Astrocyte of the cerebellum (primary cell): ENCODE measurements at regions not wholly inside any gene's neighbourhood (a gene's known extent, or its start where the extent isn't known, plus 50 kb on each side); places are given as distances from the start of the nearest gene placed in this dataset.

Experiments used
- DNase-seq: peaks from one replicate; pipeline ENCODE4 v3.0.0-alpha.2; 2011; ENCODE audit warnings: low read depth
- H3K4me3 ChIP-seq: 2 replicates; pipeline ENCODE4 v1.5.1; 2011; ENCODE audit warnings: mild to moderate bottlenecking, low read depth, low read length, moderate library complexity
- in situ Hi-C: cut with HindIII; loops from 2 replicates; pipeline ENCODE4 v1.10.0; 2017; ENCODE audit warnings: low sequenced_read_pairs
- TF ChIP-seq, protein P1 (sequence below): IDR thresholded peaks from 2 replicates; pipeline ENCODE4 v1.5.1; 2012; ENCODE audit warnings: low read length, low read depth, moderate library complexity, mild to moderate bottlenecking; ENCODE audit errors: missing control alignments

DNA sequence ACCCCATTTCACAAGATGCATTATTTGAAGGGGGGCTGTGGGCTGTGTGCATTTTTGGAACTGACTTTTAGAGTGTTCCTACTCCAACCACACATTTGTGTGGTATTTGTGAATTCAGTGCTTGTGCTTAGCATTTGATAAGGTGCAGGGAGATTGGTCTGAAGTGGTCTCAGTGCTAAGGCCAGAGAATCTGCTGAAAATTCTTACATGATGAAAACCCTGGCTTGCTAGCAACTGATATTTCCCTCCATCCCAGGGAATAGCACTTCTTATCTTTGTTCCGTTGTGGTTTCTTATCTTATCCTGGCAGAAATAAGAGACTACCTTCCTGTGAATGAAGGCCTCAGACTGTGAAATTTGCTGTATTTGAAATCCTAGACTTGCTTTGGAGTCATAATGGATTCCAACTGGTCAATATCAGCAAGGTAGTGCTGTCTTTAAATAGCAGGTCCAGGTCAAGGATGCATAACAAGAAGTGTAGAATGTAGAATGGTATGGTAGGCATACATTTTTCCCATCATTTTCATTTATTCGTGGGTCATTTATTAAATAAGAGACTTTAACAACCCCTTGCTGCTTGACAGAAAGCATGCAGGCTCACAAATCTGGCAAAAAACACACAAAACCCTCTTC is 986.9 kb downstream of the REEP3 start:
- TF ChIP-seq, protein P1, sequence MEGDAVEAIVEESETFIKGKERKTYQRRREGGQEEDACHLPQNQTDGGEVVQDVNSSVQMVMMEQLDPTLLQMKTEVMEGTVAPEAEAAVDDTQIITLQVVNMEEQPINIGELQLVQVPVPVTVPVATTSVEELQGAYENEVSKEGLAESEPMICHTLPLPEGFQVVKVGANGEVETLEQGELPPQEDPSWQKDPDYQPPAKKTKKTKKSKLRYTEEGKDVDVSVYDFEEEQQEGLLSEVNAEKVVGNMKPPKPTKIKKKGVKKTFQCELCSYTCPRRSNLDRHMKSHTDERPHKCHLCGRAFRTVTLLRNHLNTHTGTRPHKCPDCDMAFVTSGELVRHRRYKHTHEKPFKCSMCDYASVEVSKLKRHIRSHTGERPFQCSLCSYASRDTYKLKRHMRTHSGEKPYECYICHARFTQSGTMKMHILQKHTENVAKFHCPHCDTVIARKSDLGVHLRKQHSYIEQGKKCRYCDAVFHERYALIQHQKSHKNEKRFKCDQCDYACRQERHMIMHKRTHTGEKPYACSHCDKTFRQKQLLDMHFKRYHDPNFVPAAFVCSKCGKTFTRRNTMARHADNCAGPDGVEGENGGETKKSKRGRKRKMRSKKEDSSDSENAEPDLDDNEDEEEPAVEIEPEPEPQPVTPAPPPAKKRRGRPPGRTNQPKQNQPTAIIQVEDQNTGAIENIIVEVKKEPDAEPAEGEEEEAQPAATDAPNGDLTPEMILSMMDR, result no peak
- no peak for DNase-seq
- in situ Hi-C loops, result no loop called here
- no peak overlapping the region for H3K4me3 ChIP-seq

DNA sequence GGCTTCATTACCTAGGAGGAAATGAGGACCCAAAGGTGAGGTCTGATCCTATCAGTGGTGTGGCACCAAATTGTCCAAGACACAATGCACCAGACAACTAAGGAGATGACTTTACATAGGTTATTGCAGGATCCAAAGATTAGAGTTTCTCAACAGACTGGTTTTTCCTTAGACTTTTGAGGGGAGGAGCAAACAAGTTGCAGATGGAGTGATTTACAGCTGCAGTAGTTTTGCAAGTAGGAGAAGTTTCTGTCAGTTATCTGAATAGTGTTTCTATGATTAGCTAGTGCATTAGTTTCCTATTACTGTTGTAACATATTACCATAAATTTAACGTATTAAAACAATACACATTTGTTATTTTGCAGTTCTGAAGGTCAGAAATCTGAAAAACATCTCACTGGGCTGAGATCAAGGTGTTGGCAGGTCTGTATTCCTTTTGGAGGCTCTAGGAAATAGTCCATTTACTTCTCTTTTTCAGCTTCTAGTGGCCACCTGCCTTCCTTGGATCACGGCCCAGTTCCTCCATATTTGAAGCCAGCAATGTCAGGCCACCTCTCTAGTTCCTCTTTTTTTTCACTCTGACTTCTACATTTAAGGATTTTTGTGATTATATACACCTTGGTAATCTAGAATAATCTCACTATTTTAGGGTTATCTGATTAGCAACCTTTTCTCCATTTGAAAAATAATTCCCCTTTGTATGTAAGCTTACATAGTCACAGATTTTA is 994.9 kb downstream of the REEP3 start:
- in situ Hi-C loops, result no loop called here
- TF ChIP-seq, protein P1, result no peak
- no peak for DNase-seq
- H3K4me3 ChIP-seq, result no peak overlapping the region

DNA sequence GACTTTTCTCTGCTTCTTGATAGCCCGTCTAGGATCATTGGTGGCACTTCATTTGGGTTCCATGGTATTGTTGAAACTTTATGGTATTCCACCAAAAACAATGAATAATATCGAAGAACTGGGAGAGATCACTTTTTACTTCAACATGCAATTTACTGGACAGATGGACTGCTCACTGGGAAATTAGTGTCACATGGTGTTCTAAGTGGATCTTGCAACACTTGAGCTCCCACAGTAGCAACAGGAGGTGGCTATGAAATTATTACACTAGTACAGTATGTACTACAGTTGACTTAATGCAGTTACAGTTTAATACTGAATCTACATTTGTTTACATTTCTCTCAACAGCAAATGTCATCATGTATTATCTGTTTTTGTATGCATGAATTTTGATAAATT is 997.3 kb downstream of the REEP3 start:
- H3K4me3 ChIP-seq, result no peak overlapping the region
- DNase-seq, result no peak
- in situ Hi-C loops, result no loop called here
- TF ChIP-seq, protein P1, result no peak

DNA sequence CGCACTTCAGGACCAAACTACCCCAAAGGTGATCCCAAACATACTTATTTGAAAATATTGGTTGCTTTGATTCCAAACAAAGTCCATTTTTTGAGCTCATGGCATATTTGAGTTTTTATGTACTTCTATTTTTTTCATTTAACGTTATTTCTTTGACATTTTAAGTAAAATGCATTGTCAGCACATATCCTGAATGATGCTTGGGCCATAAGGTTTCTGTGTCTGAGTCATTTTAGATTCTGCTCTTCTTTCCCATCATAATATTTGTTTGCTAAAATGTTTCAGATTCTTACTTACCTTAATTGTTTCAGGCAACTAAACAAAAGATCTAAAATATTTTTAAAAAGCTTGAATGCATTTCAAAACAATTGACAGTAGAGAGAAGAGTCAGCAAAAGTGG is 998.2 kb downstream of the REEP3 start:
- DNase-seq, result no peak
- H3K4me3 ChIP-seq, result no peak overlapping the region
- in situ Hi-C loops, result no loop called here
- TF ChIP-seq, protein P1, result no peak

DNA sequence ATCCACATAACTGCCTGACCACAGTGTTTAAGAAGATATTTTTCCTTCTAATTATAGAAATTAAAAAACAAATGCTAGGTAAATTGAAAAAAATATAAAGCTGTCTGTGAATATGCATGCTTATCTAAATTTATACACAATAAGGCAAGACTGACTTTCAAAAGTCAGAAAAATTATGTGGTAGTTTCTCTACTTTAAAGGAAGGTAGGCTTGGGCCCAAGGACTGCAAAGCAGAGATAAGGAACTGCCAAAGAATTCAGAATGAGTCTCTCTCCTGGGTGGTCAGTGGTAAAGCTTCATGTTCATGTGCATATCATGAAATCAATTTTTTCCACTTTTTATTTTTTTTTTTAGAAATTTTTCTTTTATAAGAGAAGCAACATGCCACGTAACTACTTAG is 998.6 kb downstream of the REEP3 start:
- H3K4me3 ChIP-seq, result no peak overlapping the region
- in situ Hi-C loops, result no loop called here
- no peak for DNase-seq
- TF ChIP-seq, protein P1, result no peak

DNA sequence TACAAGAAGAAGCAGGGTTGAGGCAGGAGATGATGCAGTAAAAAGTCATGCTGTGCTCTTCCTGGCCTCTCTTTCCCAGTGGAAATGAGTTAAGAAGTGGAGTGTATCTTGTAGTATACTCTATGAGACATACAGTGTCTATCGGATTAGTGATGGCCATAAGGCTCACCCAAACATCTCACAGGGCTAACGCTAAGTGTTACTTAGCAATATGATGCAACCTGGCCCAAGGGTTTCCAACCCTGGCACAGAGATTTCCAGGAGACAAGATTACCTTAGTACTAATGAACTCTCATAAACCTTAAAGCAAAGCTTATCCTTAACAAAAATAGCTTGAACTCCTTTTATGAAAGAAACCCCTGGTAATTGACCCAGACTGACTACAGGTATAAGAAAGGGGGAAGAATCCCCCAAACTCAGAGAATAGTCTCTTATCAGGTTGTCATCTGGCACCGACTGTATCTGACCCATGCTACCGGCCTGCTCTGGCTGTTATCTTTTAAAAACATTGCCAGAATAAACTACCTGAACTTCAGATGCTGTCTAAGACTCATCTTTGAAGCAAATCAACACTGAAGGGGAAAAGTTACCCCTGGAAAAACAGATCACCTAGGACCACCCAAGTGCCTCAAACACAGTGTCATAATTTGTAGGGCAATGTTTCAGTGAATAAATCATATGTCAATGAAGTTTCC is 1002.0 kb downstream of the REEP3 start:
- no peak overlapping the region for H3K4me3 ChIP-seq
- in situ Hi-C loops, result no loop called here
- no peak for DNase-seq
- TF ChIP-seq, protein P1, result no peak
